ENCODE measurements at regions not wholly inside any gene's neighbourhood (a gene's known extent, or its start where the extent isn't known, plus 50 kb on each side); places are given as distances from the start of the nearest gene placed in this dataset.
A peak's percentile ranks its signal among the peaks of the same experiment; 100 is the strongest.

GRCh38 chr1:82195245-82195644 lies 394.5 kb downstream of the ADGRL2 start:
- no peak for DNase-seq (ENCODE audit: low spot score in 2 of 2)
- H3K27me3 ChIP-seq: no peaks in the 10 kb centered on the region
- TF ChIP-seq POLR2AphosphoS5 (IDR thresholded peaks at IDR 0.05) (no peak), CTCF (IDR thresholded peaks at IDR 0.05) (no peak), POLR2A (IDR thresholded peaks at IDR 0.05) (no peak)
- no peaks in the 10 kb centered on the region for H3K36me3 ChIP-seq
- intact Hi-C loops (cut with DNase I; ENCODE audit: low total_unique reads): no loop called here
- no peak overlapping the region for H3K4me3 ChIP-seq
- no peak overlapping the region for H3K27ac ChIP-seq
- no peaks in the 10 kb centered on the region for H3K4me1 ChIP-seq
- no peaks in the 10 kb centered on the region for H3K9me3 ChIP-seq

- H3K27me3 ChIP-seq: no peaks in the 10 kb centered on the region
- H3K36me3 ChIP-seq: no peaks in the 10 kb centered on the region
- no peaks in the 10 kb centered on the region for H3K9me3 ChIP-seq
- no peaks in the 10 kb centered on the region for H3K4me1 ChIP-seq
- no peak for DNase-seq (ENCODE audit: low spot score in 2 of 2)
- H3K4me3 ChIP-seq: no peak overlapping the region
- peak overlapping the region in 1 of 2 donors; percentile 63 for H3K27ac ChIP-seq
- intact Hi-C loops (cut with DNase I; ENCODE audit: low total_unique reads): no loop called here
- no peak for TF ChIP-seq POLR2A (IDR thresholded peaks at IDR 0.05)
- no peak for TF ChIP-seq CTCF (IDR thresholded peaks at IDR 0.05)
- TF ChIP-seq POLR2AphosphoS5 (IDR thresholded peaks at IDR 0.05): no peak
Observed at GRCh38 chr1:82185084-82185483, 384.4 kb downstream of the ADGRL2 start.

GRCh38 chr1:82181846-82182245 lies 381.1 kb downstream of the ADGRL2 start:
- intact Hi-C loops (cut with DNase I; ENCODE audit: low total_unique reads): no loop called here
- H3K27ac ChIP-seq: no peak overlapping the region
- no peaks in the 10 kb centered on the region for H3K9me3 ChIP-seq
- no peaks in the 10 kb centered on the region for H3K27me3 ChIP-seq
- no peak overlapping the region for H3K4me3 ChIP-seq
- DNase-seq (ENCODE audit: low spot score in 2 of 2): no peak
- no peaks in the 10 kb centered on the region for H3K4me1 ChIP-seq
- no peaks in the 10 kb centered on the region for H3K36me3 ChIP-seq
- TF ChIP-seq POLR2AphosphoS5 (IDR thresholded peaks at IDR 0.05) (no peak), CTCF (IDR thresholded peaks at IDR 0.05) (no peak), POLR2A (IDR thresholded peaks at IDR 0.05) (no peak)

- no peak for TF ChIP-seq POLR2A (IDR thresholded peaks at IDR 0.05)
- no peak for TF ChIP-seq CTCF (IDR thresholded peaks at IDR 0.05)
- TF ChIP-seq POLR2AphosphoS5 (IDR thresholded peaks at IDR 0.05): no peak
Observed at GRCh38 chr1:82179131-82179530, 378.4 kb downstream of the ADGRL2 start.

GRCh38 chr1:82177192-82177591 lies 376.5 kb downstream of the ADGRL2 start:
- Histone ChIP-seq H3K27ac (no peak overlapping the region), H3K27me3 (no peaks in the 10 kb centered on the region), H3K9me3 (no peaks in the 10 kb centered on the region), H3K36me3 (no peaks in the 10 kb centered on the region), H3K4me1 (no peaks in the 10 kb centered on the region), H3K4me3 (no peak overlapping the region)
- intact Hi-C loops (cut with DNase I; ENCODE audit: low total_unique reads): no loop called here
- TF ChIP-seq CTCF (IDR thresholded peaks at IDR 0.05): no peak
- no peak for TF ChIP-seq POLR2A (IDR thresholded peaks at IDR 0.05)
- TF ChIP-seq POLR2AphosphoS5 (IDR thresholded peaks at IDR 0.05): no peak
- no peak for DNase-seq (ENCODE audit: low spot score in 2 of 2)

More at GRCh38 chr1:82179131-82179530, 378.4 kb downstream of the ADGRL2 start:
- intact Hi-C loops (cut with DNase I; ENCODE audit: low total_unique reads): no loop called here
- Histone ChIP-seq H3K4me3 (no peak overlapping the region), H3K27me3 (no peaks in the 10 kb centered on the region), H3K9me3 (no peaks in the 10 kb centered on the region), H3K36me3 (no peaks in the 10 kb centered on the region), H3K27ac (no peak overlapping the region), H3K4me1 (no peaks in the 10 kb centered on the region)
- DNase-seq (ENCODE audit: low spot score in 2 of 2): no peak
